Spleen (tissue), 7 donors: ENCODE measurements at regions not wholly inside any gene's neighbourhood (a gene's known extent, or its start where the extent isn't known, plus 50 kb on each side); places are given as distances from the start of the nearest gene placed in this dataset.

Experiments used
- CTCF ChIP-seq, 11 experiments: fragments of 200-600 bp in 7 of 11; fragments of 450-650 bp in 4 of 11; sonication (generic) in 4 of 11; IDR thresholded peaks in 8 of 11; conservative IDR thresholded peaks in 3 of 11; 1 replicate in 7 of 11; 2 replicates in 4 of 11; pipeline versions ENCODE4 v1.4.0 to v1.8.0; 2016 to 2021; ENCODE audit warnings: antibody characterized with exemption in 11 of 11, inconsistent platforms in 4 of 11, mild to moderate bottlenecking in 1 of 11
- POLR2A ChIP-seq, 3 donors: fragments of 450-650 bp; IDR thresholded peaks; one replicate each; pipeline ENCODE4 v1.5.1; 2017; ENCODE audit warnings: antibody characterized with exemption in 3 of 3, mild to moderate bottlenecking in 1 of 3
- donor health status: DM: no; HTN: no; CAD: no; lungs with moderate emphysema.
- donor health status: DM: no; HTN: no; CAD: no.
- donor health status: DM: no; HTN: no; CAD: no.

GRCh38 chr7:28300488-28300887 is 111.8 kb upstream of the CREB5 start:
- no peak for TF ChIP-seq CTCF (IDR thresholded peaks at IDR 0.05 in 8 of 11, conservative IDR thresholded peaks at IDR 0.05 in 3 of 11)
- no peak for TF ChIP-seq POLR2A (IDR thresholded peaks at IDR 0.05)
